Prostate gland (tissue), 2 donors: ENCODE measurements at regions not wholly inside any gene's neighbourhood (a gene's known extent, or its start where the extent isn't known, plus 50 kb on each side); places are given as distances from the start of the nearest gene placed in this dataset.

Experiments
- DNase-seq: peaks from one replicate; pipeline ENCODE4 v3.0.0-alpha.2; 2019; ENCODE audit warnings: low spot score
- H3K27ac ChIP-seq, 2 donors: fragments of 200-600 bp; sonication (generic); 2 replicates each; pipeline ENCODE4 v1.5.1; 2017 to 2019
- H3K27me3 ChIP-seq: fragments of 200-600 bp; sonication (generic); replicated peaks from 2 replicates; pipeline ENCODE4 v1.5.1; 2019; ENCODE audit not compliant: insufficient read depth
- H3K36me3 ChIP-seq, 2 donors: fragments of 200-600 bp; sonication (generic); 1 replicate in 1 of 2; 2 replicates in 1 of 2; pipeline versions ENCODE4 v1.5.1 to v1.8.1; 2017 to 2019
- H3K4me1 ChIP-seq: fragments of 200-600 bp; sonication (generic); replicated peaks from 2 replicates; pipeline ENCODE4 v1.5.1; 2019
- H3K4me3 ChIP-seq, 2 donors: fragments of 200-600 bp; sonication (generic); 2 replicates each; pipeline ENCODE4 v1.5.1; 2017 to 2019
- H3K9me3 ChIP-seq: fragments of 200-600 bp; sonication (generic); 2 replicates; pipeline ENCODE4 v1.5.1; 2017
- POLR2A ChIP-seq: fragments of 450-650 bp; IDR thresholded peaks from one replicate; pipeline ENCODE4 v1.6.1; 2016; ENCODE audit warnings: antibody characterized with exemption, mild to moderate bottlenecking
- POLR2AphosphoS5 ChIP-seq: sonication (generic); formaldehyde crosslinking; IDR thresholded peaks from one replicate; pipeline ENCODE4 v1.6.1; 2017; ENCODE audit warnings: antibody characterized with exemption
- WGBS: methylation state at CpG from one replicate; pipeline ENCODE4 v1.1.5; 2018; 5-methylcytosine and 5-hydroxymethylcytosine counted together
- intact Hi-C: fragments of 100-400 bp; cut with DNase I; formaldehyde crosslinking; loops from one replicate; pipeline ENCODE4 v1.14.2; 2022
- TF ChIP-seq, protein P1 (sequence below), 4 experiments: fragments of 200-600 bp in 2 of 4; fragments of 450-650 bp in 2 of 4; sonication (generic) in 2 of 4; IDR thresholded peaks; 1 replicate in 3 of 4; 2 replicates in 1 of 4; pipeline ENCODE4 v1.5.1; 2016 to 2019; ENCODE audit warnings: antibody characterized with exemption in 4 of 4, mild to moderate bottlenecking in 2 of 4, moderate library complexity in 2 of 4

GRCh38 chr4:187383181-187383580, 612.4 kb upstream of the ZFP42 start:
- TF ChIP-seq POLR2A (no peak), POLR2AphosphoS5 (no peak)
- TF ChIP-seq, protein P1, sequence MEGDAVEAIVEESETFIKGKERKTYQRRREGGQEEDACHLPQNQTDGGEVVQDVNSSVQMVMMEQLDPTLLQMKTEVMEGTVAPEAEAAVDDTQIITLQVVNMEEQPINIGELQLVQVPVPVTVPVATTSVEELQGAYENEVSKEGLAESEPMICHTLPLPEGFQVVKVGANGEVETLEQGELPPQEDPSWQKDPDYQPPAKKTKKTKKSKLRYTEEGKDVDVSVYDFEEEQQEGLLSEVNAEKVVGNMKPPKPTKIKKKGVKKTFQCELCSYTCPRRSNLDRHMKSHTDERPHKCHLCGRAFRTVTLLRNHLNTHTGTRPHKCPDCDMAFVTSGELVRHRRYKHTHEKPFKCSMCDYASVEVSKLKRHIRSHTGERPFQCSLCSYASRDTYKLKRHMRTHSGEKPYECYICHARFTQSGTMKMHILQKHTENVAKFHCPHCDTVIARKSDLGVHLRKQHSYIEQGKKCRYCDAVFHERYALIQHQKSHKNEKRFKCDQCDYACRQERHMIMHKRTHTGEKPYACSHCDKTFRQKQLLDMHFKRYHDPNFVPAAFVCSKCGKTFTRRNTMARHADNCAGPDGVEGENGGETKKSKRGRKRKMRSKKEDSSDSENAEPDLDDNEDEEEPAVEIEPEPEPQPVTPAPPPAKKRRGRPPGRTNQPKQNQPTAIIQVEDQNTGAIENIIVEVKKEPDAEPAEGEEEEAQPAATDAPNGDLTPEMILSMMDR (IDR thresholded peaks at IDR 0.05): no peak
- H3K27me3 ChIP-seq: no peaks in the 10 kb centered on the region
- H3K9me3 ChIP-seq: no peaks in the 10 kb centered on the region
- H3K27ac ChIP-seq: no peak overlapping the region
- H3K36me3 ChIP-seq: no peaks in the 10 kb centered on the region
- no peak overlapping the region for H3K4me3 ChIP-seq
- no peak for DNase-seq
- intact Hi-C loops: no loop called here
- no peaks in the 10 kb centered on the region for H3K4me1 ChIP-seq

DNA sequence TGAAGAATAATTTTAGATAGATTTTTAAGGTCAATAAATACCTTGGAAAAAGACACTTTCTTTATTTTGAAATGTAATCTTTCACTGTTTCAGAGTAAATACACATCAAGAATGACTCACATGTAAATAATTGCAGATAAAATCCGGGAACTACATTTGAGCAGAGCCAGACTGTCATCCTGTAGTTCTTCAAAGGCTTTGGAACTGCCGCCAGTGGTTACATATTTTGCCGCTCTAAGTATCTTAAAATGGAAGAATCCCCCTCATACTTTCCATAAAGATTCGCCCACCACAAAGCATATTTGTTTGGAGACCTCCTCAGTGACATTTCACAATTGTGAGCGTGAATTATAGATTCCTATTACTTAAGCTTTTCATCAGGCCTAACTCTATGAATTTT, 607.8 kb upstream of the ZFP42 start:
- 67% methylated on average over 5 of the region's 5 CpGs for WGBS
- DNase-seq: peak; percentile 21
- Histone ChIP-seq H3K4me3 (no peak overlapping the region), H3K27me3 (no peaks in the 10 kb centered on the region), H3K27ac (no peak overlapping the region), H3K9me3 (no peaks in the 10 kb centered on the region), H3K4me1 (no peaks in the 10 kb centered on the region), H3K36me3 (no peaks in the 10 kb centered on the region)
- intact Hi-C loops: no loop called here
- TF ChIP-seq POLR2A (no peak), POLR2AphosphoS5 (no peak)
- TF ChIP-seq, protein P1 (IDR thresholded peaks at IDR 0.05): no peak

- Histone ChIP-seq H3K36me3 (no peaks in the 10 kb centered on the region), H3K27me3 (no peaks in the 10 kb centered on the region), H3K9me3 (no peaks in the 10 kb centered on the region), H3K27ac (no peak overlapping the region), H3K4me1 (no peaks in the 10 kb centered on the region), H3K4me3 (no peak overlapping the region)
- TF ChIP-seq, protein P1 (IDR thresholded peaks at IDR 0.05): no peak
- TF ChIP-seq POLR2AphosphoS5 (no peak), POLR2A (no peak)
- DNase-seq: no peak
- WGBS: 93% methylated on average over 4 of the region's 4 CpGs
- intact Hi-C loops: no loop called here
Measured at GRCh38 chr4:187389420-187389819, 606.2 kb upstream of the ZFP42 start.

DNA sequence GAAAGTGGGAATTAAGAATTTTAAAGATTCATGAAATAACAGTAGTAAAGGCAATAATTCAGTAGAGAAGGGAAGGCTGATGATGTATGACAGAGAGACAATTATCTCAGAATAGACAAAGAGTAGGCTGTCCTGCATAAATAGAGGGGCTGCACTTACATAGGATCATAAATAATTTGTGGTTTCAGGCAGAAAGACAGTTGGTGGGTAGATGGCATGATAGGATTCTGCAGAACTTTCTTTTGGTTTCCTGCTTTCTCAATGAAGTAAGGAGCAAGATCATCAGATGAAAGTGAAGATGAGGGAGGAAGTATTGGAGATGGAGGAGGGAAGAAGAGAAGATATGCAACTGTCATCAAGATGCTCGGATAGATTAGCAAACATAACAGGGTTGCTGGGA, 604.9 kb upstream of the ZFP42 start:
- DNase-seq: no peak
- no peak overlapping the region for H3K4me3 ChIP-seq
- no peaks in the 10 kb centered on the region for H3K9me3 ChIP-seq
- 92% methylated on average over 1 of the region's 1 CpG for WGBS
- H3K27me3 ChIP-seq: no peaks in the 10 kb centered on the region
- H3K4me1 ChIP-seq: no peaks in the 10 kb centered on the region
- no peak overlapping the region for H3K27ac ChIP-seq
- H3K36me3 ChIP-seq: no peaks in the 10 kb centered on the region
- intact Hi-C loops: no loop called here
- TF ChIP-seq, protein P1 (IDR thresholded peaks at IDR 0.05): no peak
- no peak for TF ChIP-seq POLR2AphosphoS5
- no peak for TF ChIP-seq POLR2A

DNA sequence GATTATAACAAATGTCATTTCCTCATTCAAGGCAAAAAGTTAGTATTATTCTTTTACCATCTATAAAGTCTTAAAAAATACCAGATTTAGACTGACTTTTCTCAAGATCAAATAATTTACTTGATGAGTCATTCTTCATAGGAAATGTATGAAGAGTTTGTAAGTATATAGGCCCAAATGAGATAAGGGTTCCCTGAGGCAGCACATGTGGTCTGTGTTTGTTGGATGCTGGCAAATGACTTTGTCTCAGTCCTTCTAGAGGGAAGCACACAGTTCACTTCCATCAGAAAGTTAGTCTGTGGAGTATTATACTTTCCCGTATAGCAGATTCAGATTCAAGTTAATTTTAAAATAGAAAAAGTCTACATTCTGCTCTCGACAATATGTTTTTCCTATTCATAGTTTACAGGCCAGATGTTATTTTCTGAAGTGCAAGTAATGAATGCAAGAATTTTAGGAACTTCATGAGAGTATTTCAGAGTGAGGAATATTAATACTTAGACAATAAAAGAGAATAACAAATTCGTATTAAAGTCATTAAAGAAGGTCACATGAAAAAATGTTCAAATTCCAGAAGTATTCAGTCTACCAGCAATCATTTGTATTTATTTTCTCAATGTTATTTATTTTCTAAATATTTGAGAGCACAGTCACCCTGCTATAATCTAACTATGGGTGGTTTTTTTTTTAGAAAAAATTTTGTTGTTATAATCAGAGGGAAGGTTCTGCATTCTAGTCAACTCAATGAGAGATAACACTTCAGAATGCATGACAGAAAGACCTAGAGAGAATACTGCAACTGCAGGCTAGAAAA, 601.8 kb upstream of the ZFP42 start:
- Histone ChIP-seq H3K27me3 (no peaks in the 10 kb centered on the region), H3K36me3 (no peaks in the 10 kb centered on the region), H3K4me3 (no peak overlapping the region), H3K27ac (no peak overlapping the region), H3K4me1 (no peaks in the 10 kb centered on the region), H3K9me3 (no peaks in the 10 kb centered on the region)
- WGBS: 83% methylated on average over 3 of the region's 3 CpGs
- no peak for TF ChIP-seq POLR2A
- TF ChIP-seq POLR2AphosphoS5: no peak
- TF ChIP-seq, protein P1 (IDR thresholded peaks at IDR 0.05): no peak
- intact Hi-C loops: no loop called here
- DNase-seq: no peak
